HepG2 (cell line): ENCODE measurements at regions not wholly inside any gene's neighbourhood (a gene's known extent, or its start where the extent isn't known, plus 50 kb on each side); places are given as distances from the start of the nearest gene placed in this dataset.

Source experiments
- ATAC-seq: fragments of 200-7000 bp; cut with Tn5 transposase; 3 replicates; pipeline ENCODE4 v1.9.1; 2020; ENCODE audit warnings: mild to moderate bottlenecking, moderate library complexity
- BruUV-seq: library from RNA; stranded (reverse); fragments of 400-500 nt; replicated peaks from 2 replicates; lab custom pipeline; 2021; lab: Mats Ljungman, UMichigan
- CTCF ChIA-PET: fragments of 300-600 bp; formaldehyde crosslinking; extraction: SDS; loops from one replicate; lab custom pipeline; 2021; ENCODE audit warnings: low total read pairs, inconsistent platforms, low intra/inter-chr PET ratio; lab: Yijun Ruan, JAX
- POLR2A ChIA-PET: fragments of 350-600 bp; sonication (Branson Sonifier 250); formaldehyde crosslinking; loops from one replicate; lab custom pipeline; 2020; ENCODE audit warnings: antibody characterized with exemption, inconsistent platforms; lab: Yijun Ruan, JAX
- DNase-seq: peaks from one replicate; pipeline ENCODE4 v3.0.0-alpha.2; 2015; ENCODE audit warnings: low spot score
- FAIRE-seq: peaks from 3 replicates; lab custom pipeline; 2011; peaks lifted over from hg19 to GRCh38; lab: Jason Lieb, UNC
- H2AFZ ChIP-seq: one replicate; pipeline ENCODE4 v1.6.1; 2011; ENCODE audit warnings: low read length, inconsistent platforms
- H3K27ac ChIP-seq: fragments of 300-600 bp; 3 replicates; pipeline ENCODE4 v1.8.0; 2011; ENCODE audit warnings: mixed run types, mild to moderate bottlenecking, mixed read lengths, low read length, inconsistent platforms; ENCODE audit not compliant: insufficient read depth; ENCODE audit errors: extremely low read length
- H3K27me3 ChIP-seq, 2 experiments: fragments of 200-600 bp in 1 of 2; 2 replicates in 1 of 2; 3 replicates in 1 of 2; pipeline versions ENCODE4 v1.6.0 to v1.8.0; 2011; ENCODE audit warnings: low read length in 2 of 2, mild to moderate bottlenecking in 2 of 2, moderate library complexity in 2 of 2, inconsistent platforms in 1 of 2; ENCODE audit not compliant: insufficient read depth in 2 of 2, control insufficient read depth in 1 of 2
- H3K36me3 ChIP-seq, 2 experiments: fragments of 200-600 bp in 1 of 2; replicated peaks in 1 of 2; 2 replicates in 1 of 2; 3 replicates in 1 of 2; pipeline versions ENCODE4 v1.5.1 to v1.8.0; 2011; ENCODE audit warnings: low read length in 2 of 2, inconsistent platforms in 1 of 2; ENCODE audit not compliant: insufficient read depth in 2 of 2, control insufficient read depth in 1 of 2
- H3K4me1 ChIP-seq: 2 replicates; pipeline ENCODE4 v1.5.1; 2012; ENCODE audit warnings: low read length, inconsistent platforms; ENCODE audit not compliant: insufficient read depth
- H3K4me2 ChIP-seq: 2 replicates; pipeline ENCODE4 v1.6.0; 2011; ENCODE audit warnings: low read depth, low read length, inconsistent platforms
- H3K4me3 ChIP-seq, 3 experiments: fragments of 200-600 bp in 1 of 3; sonication (generic), shearing (Covaris generic) in 1 of 3; replicated peaks in 1 of 3; 2 replicates each; pipeline ENCODE4 v1.5.1; 2011 to 2016; ENCODE audit warnings: low read length in 3 of 3, inconsistent platforms in 2 of 3, low read depth in 2 of 3, mild to moderate bottlenecking in 2 of 3, control low read depth in 1 of 3, mixed read lengths in 1 of 3; ENCODE audit not compliant: insufficient read depth in 1 of 3
- H3K79me2 ChIP-seq: one replicate; pipeline ENCODE4 v1.6.1; 2011; ENCODE audit warnings: low read length, inconsistent platforms; ENCODE audit not compliant: insufficient read depth
- H3K9ac ChIP-seq: 2 replicates; pipeline ENCODE4 v1.6.0; 2011; ENCODE audit warnings: mild to moderate bottlenecking, low read depth, low read length, inconsistent platforms; ENCODE audit not compliant: insufficient read depth
- H3K9me3 ChIP-seq: 2 replicates; pipeline ENCODE4 v1.5.1; 2012; ENCODE audit warnings: mild to moderate bottlenecking, low read length
- H4K20me1 ChIP-seq: 2 replicates; pipeline ENCODE4 v1.6.0; 2011; ENCODE audit warnings: inconsistent platforms, mild to moderate bottlenecking, low read length, moderate library complexity; ENCODE audit not compliant: insufficient read depth
- MATR3 ChIP-seq: sonication (generic); formaldehyde crosslinking; IDR thresholded peaks from 2 replicates; pipeline ENCODE4 v1.4.0; 2020; ENCODE audit warnings: missing genetic modification reagents
- NFE2L2 ChIP-seq: fragments of 150-350 bp; IDR thresholded peaks from 2 replicates; pipeline ENCODE4 v1.6.1; 2014; ENCODE audit warnings: low read length
- SIN3A ChIP-seq: IDR thresholded peaks from 2 replicates; pipeline ENCODE4 v1.6.1; 2011; ENCODE audit warnings: low read depth, mild to moderate bottlenecking, control low read depth, low read length, borderline replicate concordance
- TCF12 ChIP-seq, 2 experiments: fragments of 450-650 bp in 1 of 2; sonication (generic) in 1 of 2; formaldehyde crosslinking in 1 of 2; IDR thresholded peaks; 2 replicates each; pipeline versions ENCODE4 v1.6.1 to v1.8.0; 2017 to 2022; ENCODE audit warnings: antibody characterized with exemption in 1 of 2, mild to moderate bottlenecking in 1 of 2, missing genetic modification reagents in 1 of 2, moderate library complexity in 1 of 2
- ZC3H13 ChIP-seq: sonication (generic); formaldehyde crosslinking; IDR thresholded peaks from 2 replicates; pipeline ENCODE4 v1.8.1; 2023; ENCODE audit warnings: mild to moderate bottlenecking, missing genetic modification reagents, moderate library complexity
- ZNF17 ChIP-seq: sonication (generic); formaldehyde crosslinking; IDR thresholded peaks from 2 replicates; pipeline ENCODE4 v1.5.0; 2020; ENCODE audit warnings: mild to moderate bottlenecking, missing genetic modification reagents
- ZNF256 ChIP-seq: sonication (generic); formaldehyde crosslinking; conservative IDR thresholded peaks from 2 replicates; pipeline ENCODE4 v1.4.0; 2020; ENCODE audit warnings: missing genetic modification reagents
- ZNF335 ChIP-seq: sonication (generic); formaldehyde crosslinking; IDR thresholded peaks from 2 replicates; pipeline ENCODE4 v1.4.0; 2020; ENCODE audit warnings: missing genetic modification reagents
- WGBS: methylation state at CpG from one replicate; pipeline ENCODE4 v1.1.6; 2017; ENCODE audit warnings: low lambda C conversion rate; 5-methylcytosine and 5-hydroxymethylcytosine counted together
- in situ Hi-C: cut with HindIII; loops from 2 replicates; pipeline ENCODE4 v1.10.0; 2017; ENCODE audit warnings: low pct_unique_long_range_greater_than_20kb; ENCODE audit not compliant: extremely low pct_ligation_motif_present
- intact Hi-C: fragments of 100-400 bp; cut with micrococcal nuclease; formaldehyde crosslinking; loops from one replicate; pipeline ENCODE4 v1.10.0; 2022; ENCODE audit not compliant: unreplicated experiment
- TF ChIP-seq, protein P1 (sequence below): sonication (generic); formaldehyde crosslinking; IDR thresholded peaks from 2 replicates; pipeline ENCODE4 v1.5.0; 2020; ENCODE audit warnings: mild to moderate bottlenecking, missing genetic modification reagents, borderline replicate concordance
- TF ChIP-seq, protein P2 (sequence below): sonication (generic); formaldehyde crosslinking; IDR thresholded peaks from 2 replicates; pipeline ENCODE4 v1.4.0; 2020; ENCODE audit warnings: missing genetic modification reagents

DNA sequence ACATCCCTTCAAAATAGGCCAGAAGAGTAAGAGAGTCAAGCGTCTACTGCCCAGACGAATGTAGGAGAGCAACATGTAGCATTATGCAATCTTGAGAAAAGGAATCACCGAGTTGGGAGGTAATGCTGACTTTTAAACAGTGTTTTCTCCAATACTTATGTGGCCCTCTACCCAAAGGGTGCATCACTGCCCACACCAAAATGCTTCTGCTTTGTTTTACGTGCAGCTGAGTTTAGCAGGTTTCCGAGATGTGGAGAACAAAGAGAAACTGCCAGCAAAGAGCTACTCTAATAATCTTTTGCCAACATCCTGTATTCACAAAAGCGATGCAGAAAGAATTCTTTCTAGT, 63.4 kb upstream of the ZEB2 start:
- in situ Hi-C loops = no loop called here
- no peak overlapping the region for H3K27ac ChIP-seq
- H3K36me3 ChIP-seq = no peaks in the 10 kb centered on the region
- DNase-seq (no peak), ATAC-seq (no peak), FAIRE-seq (no peak)
- no peak for TF ChIP-seq ZNF256 (CRISPR knock-in tag)
- TF ChIP-seq MATR3 (CRISPR knock-in tag) = no peak
- TF ChIP-seq, protein P1, sequence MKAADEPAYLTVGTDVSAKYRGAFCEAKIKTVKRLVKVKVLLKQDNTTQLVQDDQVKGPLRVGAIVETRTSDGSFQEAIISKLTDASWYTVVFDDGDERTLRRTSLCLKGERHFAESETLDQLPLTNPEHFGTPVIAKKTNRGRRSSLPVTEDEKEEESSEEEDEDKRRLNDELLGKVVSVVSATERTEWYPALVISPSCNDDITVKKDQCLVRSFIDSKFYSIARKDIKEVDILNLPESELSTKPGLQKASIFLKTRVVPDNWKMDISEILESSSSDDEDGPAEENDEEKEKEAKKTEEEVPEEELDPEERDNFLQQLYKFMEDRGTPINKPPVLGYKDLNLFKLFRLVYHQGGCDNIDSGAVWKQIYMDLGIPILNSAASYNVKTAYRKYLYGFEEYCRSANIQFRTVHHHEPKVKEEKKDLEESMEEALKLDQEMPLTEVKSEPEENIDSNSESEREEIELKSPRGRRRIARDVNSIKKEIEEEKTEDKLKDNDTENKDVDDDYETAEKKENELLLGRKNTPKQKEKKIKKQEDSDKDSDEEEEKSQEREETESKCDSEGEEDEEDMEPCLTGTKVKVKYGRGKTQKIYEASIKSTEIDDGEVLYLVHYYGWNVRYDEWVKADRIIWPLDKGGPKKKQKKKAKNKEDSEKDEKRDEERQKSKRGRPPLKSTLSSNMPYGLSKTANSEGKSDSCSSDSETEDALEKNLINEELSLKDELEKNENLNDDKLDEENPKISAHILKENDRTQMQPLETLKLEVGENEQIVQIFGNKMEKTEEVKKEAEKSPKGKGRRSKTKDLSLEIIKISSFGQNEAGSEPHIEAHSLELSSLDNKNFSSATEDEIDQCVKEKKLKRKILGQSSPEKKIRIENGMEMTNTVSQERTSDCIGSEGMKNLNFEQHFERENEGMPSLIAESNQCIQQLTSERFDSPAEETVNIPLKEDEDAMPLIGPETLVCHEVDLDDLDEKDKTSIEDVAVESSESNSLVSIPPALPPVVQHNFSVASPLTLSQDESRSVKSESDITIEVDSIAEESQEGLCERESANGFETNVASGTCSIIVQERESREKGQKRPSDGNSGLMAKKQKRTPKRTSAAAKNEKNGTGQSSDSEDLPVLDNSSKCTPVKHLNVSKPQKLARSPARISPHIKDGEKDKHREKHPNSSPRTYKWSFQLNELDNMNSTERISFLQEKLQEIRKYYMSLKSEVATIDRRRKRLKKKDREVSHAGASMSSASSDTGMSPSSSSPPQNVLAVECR (CRISPR knock-in tag) = no peak
- H3K4me2 ChIP-seq = no peak overlapping the region
- no peaks in the 10 kb centered on the region for H4K20me1 ChIP-seq
- no peaks in the 10 kb centered on the region for H3K4me1 ChIP-seq
- ChIA-PET POLR2A (no interaction called here), CTCF (no interaction called here)
- peaks cover 0 to 20% of the 10 kb centered on the region in 2 experiments; a peak in 2 of 5 replicates for H3K27me3 ChIP-seq
- H2AFZ ChIP-seq = no peak overlapping the region
- BruUV-seq = no TSS peak
- no peaks in the 10 kb centered on the region for H3K79me2 ChIP-seq
- intact Hi-C loops = no loop called here
- H3K9me3 ChIP-seq = no peaks in the 10 kb centered on the region
- WGBS = 7% methylated on average over 6 of the region's 6 CpGs
- no peak overlapping the region for H3K9ac ChIP-seq
- H3K4me3 ChIP-seq = no peak overlapping the region

DNA sequence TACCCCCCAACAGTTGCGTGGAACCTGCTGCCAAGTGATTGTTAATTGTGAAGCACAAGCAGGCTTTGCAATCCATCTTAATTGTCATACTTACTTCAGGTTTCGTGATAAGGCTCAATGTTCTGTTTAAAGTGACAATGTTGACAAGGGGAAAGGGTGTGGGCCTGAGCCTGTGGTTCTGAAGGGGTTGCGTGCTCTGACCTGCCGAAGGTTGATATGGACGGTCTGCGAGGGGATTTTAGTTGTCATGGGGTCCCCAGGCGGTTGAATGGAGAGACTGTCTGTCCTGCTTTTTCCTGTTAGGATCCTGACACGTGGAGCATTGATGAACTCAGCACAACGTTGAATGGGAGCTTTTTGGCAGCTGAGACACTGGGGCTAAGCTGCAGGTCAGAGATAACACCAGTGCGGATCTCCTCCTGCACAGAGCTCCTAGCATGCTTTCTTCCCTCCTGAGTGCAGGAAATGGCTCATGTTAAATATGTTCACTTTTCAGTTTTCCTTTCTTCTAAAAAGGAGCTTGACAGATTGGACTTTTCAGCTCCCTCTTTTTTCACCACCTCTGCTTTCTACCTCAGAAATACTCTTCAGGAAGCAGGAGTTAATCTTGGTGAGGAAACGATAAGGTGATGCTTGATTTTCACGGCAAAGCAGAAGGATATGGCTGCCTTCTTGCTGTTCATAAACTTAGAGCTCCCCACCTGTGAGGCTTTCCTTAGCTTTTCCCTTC, 62.9 kb upstream of the ZEB2 start:
- H3K4me1 ChIP-seq = no peaks in the 10 kb centered on the region
- peaks cover 0 to 20% of the 10 kb centered on the region in 2 experiments; a peak in 2 of 5 replicates for H3K27me3 ChIP-seq
- no TSS peak for BruUV-seq
- H3K9ac ChIP-seq = no peak overlapping the region
- H3K9me3 ChIP-seq = no peaks in the 10 kb centered on the region
- no peak overlapping the region for H3K4me2 ChIP-seq
- H3K36me3 ChIP-seq = no peaks in the 10 kb centered on the region
- 11% methylated on average over 12 of the region's 12 CpGs for WGBS
- no peak overlapping the region for H2AFZ ChIP-seq
- no peak overlapping the region for H3K4me3 ChIP-seq
- TF ChIP-seq NFE2L2 (no peak), TCF12 (IDR thresholded peaks at IDR 0.05) (no peak), TCF12 (CRISPR knock-in tag; IDR thresholded peaks at IDR 0.05) (no peak), ZNF17 (CRISPR knock-in tag) (no peak), ZNF335 (CRISPR knock-in tag) (no peak), ZC3H13 (no peak), SIN3A (no peak)
- TF ChIP-seq, protein P2, sequence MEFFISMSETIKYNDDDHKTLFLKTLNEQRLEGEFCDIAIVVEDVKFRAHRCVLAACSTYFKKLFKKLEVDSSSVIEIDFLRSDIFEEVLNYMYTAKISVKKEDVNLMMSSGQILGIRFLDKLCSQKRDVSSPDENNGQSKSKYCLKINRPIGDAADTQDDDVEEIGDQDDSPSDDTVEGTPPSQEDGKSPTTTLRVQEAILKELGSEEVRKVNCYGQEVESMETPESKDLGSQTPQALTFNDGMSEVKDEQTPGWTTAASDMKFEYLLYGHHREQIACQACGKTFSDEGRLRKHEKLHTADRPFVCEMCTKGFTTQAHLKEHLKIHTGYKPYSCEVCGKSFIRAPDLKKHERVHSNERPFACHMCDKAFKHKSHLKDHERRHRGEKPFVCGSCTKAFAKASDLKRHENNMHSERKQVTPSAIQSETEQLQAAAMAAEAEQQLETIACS (CRISPR knock-in tag) = no peak
- H3K27ac ChIP-seq = no peak overlapping the region
- in situ Hi-C loops (no loop called here), intact Hi-C loops (no loop called here)
- H3K79me2 ChIP-seq = no peaks in the 10 kb centered on the region
- POLR2A ChIA-PET = no interaction called here
- CTCF ChIA-PET = no interaction called here
- FAIRE-seq (no peak), DNase-seq (no peak), ATAC-seq (no peak)
- no peaks in the 10 kb centered on the region for H4K20me1 ChIP-seq
